ENCODE measurements at regions not wholly inside any gene's neighbourhood (a gene's known extent, or its start where the extent isn't known, plus 50 kb on each side); places are given as distances from the start of the nearest gene placed in this dataset.

- TF ChIP-seq, protein P1, sequence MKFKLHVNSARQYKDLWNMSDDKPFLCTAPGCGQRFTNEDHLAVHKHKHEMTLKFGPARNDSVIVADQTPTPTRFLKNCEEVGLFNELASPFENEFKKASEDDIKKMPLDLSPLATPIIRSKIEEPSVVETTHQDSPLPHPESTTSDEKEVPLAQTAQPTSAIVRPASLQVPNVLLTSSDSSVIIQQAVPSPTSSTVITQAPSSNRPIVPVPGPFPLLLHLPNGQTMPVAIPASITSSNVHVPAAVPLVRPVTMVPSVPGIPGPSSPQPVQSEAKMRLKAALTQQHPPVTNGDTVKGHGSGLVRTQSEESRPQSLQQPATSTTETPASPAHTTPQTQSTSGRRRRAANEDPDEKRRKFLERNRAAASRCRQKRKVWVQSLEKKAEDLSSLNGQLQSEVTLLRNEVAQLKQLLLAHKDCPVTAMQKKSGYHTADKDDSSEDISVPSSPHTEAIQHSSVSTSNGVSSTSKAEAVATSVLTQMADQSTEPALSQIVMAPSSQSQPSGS (CRISPR knock-in tag; IDR thresholded peaks at IDR 0.05; ENCODE audit: borderline replicate concordance, low read depth), result no peak
- TF ChIP-seq, protein P2, sequence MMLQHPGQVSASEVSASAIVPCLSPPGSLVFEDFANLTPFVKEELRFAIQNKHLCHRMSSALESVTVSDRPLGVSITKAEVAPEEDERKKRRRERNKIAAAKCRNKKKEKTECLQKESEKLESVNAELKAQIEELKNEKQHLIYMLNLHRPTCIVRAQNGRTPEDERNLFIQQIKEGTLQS (CRISPR knock-in tag; conservative IDR thresholded peaks at IDR 0.05), result no peak
- TF ChIP-seq ZNF138 (CRISPR knock-in tag; conservative IDR thresholded peaks at IDR 0.05) (no peak), FOXK1 (CRISPR knock-in tag; IDR thresholded peaks at IDR 0.05) (no peak)
- TF ChIP-seq, protein P3, sequence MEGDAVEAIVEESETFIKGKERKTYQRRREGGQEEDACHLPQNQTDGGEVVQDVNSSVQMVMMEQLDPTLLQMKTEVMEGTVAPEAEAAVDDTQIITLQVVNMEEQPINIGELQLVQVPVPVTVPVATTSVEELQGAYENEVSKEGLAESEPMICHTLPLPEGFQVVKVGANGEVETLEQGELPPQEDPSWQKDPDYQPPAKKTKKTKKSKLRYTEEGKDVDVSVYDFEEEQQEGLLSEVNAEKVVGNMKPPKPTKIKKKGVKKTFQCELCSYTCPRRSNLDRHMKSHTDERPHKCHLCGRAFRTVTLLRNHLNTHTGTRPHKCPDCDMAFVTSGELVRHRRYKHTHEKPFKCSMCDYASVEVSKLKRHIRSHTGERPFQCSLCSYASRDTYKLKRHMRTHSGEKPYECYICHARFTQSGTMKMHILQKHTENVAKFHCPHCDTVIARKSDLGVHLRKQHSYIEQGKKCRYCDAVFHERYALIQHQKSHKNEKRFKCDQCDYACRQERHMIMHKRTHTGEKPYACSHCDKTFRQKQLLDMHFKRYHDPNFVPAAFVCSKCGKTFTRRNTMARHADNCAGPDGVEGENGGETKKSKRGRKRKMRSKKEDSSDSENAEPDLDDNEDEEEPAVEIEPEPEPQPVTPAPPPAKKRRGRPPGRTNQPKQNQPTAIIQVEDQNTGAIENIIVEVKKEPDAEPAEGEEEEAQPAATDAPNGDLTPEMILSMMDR (IDR thresholded peaks at IDR 0.05), result no peak
Measured at GRCh38 chr15:24856397-24857390, 98.1 kb upstream of the SNRPN start.
